ENCODE measurements at regions not wholly inside any gene's neighbourhood (a gene's known extent, or its start where the extent isn't known, plus 50 kb on each side); places are given as distances from the start of the nearest gene placed in this dataset.

- H3K27me3 Mint-ChIP-seq: no peaks in the 10 kb centered on the region
- DNase-seq (ENCODE audit: extremely low spot score, unreplicated experiment): no peak
- H3K4me1 Mint-ChIP-seq (ENCODE audit: unreplicated experiment): peaks cover 5% of the 10 kb centered on the region
- H3K27ac Mint-ChIP-seq: no peak overlapping the region
- no peak overlapping the region for H3K4me3 Mint-ChIP-seq
- H3K36me3 Mint-ChIP-seq: no peaks in the 10 kb centered on the region
- H3K9me3 Mint-ChIP-seq: peaks cover 10% of the 10 kb centered on the region
- TF ChIP-seq CTCF (conservative IDR thresholded peaks at IDR 0.05): no peak
These were observed 702.4 kb downstream of the CPS1 start for GRCh38 chr2:211258646-211259335.

GRCh38 chr2:211259831-211260476 lies 703.6 kb downstream of the CPS1 start:
- peaks cover 10% of the 10 kb centered on the region for H3K9me3 Mint-ChIP-seq
- TF ChIP-seq CTCF (conservative IDR thresholded peaks at IDR 0.05): no peak
- H3K27me3 Mint-ChIP-seq: no peaks in the 10 kb centered on the region
- no peak overlapping the region for H3K4me3 Mint-ChIP-seq
- DNase-seq (ENCODE audit: extremely low spot score, unreplicated experiment): no peak
- no peak overlapping the region for H3K27ac Mint-ChIP-seq
- no peaks in the 10 kb centered on the region for H3K36me3 Mint-ChIP-seq
- peaks cover 5% of the 10 kb centered on the region for H3K4me1 Mint-ChIP-seq (ENCODE audit: unreplicated experiment)

- DNase-seq (ENCODE audit: extremely low spot score, unreplicated experiment): no peak
- no peak overlapping the region for H3K27ac Mint-ChIP-seq
- TF ChIP-seq CTCF (conservative IDR thresholded peaks at IDR 0.05): no peak
- H3K36me3 Mint-ChIP-seq: no peaks in the 10 kb centered on the region
- H3K4me1 Mint-ChIP-seq (ENCODE audit: unreplicated experiment): no peaks in the 10 kb centered on the region
- no peak overlapping the region for H3K4me3 Mint-ChIP-seq
- no peaks in the 10 kb centered on the region for H3K9me3 Mint-ChIP-seq
- no peaks in the 10 kb centered on the region for H3K27me3 Mint-ChIP-seq
These were observed 713.9 kb downstream of the CPS1 start for GRCh38 chr2:211270257-211270656.

- Mint-ChIP-seq H3K9me3 (no peaks in the 10 kb centered on the region), H3K27ac (no peak overlapping the region), H3K36me3 (no peaks in the 10 kb centered on the region), H3K27me3 (no peaks in the 10 kb centered on the region), H3K4me3 (no peak overlapping the region), H3K4me1 (ENCODE audit: unreplicated experiment) (peaks cover 6% of the 10 kb centered on the region)
- TF ChIP-seq CTCF (conservative IDR thresholded peaks at IDR 0.05): no peak
- no peak for DNase-seq (ENCODE audit: extremely low spot score, unreplicated experiment)
These were observed 725.2 kb downstream of the CPS1 start for GRCh38 chr2:211281430-211282073.

- no peak overlapping the region for H3K27ac Mint-ChIP-seq
These were observed 746.3 kb downstream of the CPS1 start for GRCh38 chr2:211302676-211303075.

More at GRCh38 chr2:211302676-211303075, 746.3 kb downstream of the CPS1 start:
- H3K4me1 Mint-ChIP-seq (ENCODE audit: unreplicated experiment): no peaks in the 10 kb centered on the region
- TF ChIP-seq CTCF (conservative IDR thresholded peaks at IDR 0.05): no peak
- no peaks in the 10 kb centered on the region for H3K9me3 Mint-ChIP-seq
- no peak overlapping the region for H3K4me3 Mint-ChIP-seq
- no peaks in the 10 kb centered on the region for H3K27me3 Mint-ChIP-seq
- H3K36me3 Mint-ChIP-seq: no peaks in the 10 kb centered on the region
- no peak for DNase-seq (ENCODE audit: extremely low spot score, unreplicated experiment)
